ENCODE measurements at regions not wholly inside any gene's neighbourhood (a gene's known extent, or its start where the extent isn't known, plus 50 kb on each side); places are given as distances from the start of the nearest gene placed in this dataset.
"Not testable (repeated sequence)": the region's sequence is repeated elsewhere in the genome, so short reads cannot be mapped to it uniquely, and the experiment has no call there.

DNA sequence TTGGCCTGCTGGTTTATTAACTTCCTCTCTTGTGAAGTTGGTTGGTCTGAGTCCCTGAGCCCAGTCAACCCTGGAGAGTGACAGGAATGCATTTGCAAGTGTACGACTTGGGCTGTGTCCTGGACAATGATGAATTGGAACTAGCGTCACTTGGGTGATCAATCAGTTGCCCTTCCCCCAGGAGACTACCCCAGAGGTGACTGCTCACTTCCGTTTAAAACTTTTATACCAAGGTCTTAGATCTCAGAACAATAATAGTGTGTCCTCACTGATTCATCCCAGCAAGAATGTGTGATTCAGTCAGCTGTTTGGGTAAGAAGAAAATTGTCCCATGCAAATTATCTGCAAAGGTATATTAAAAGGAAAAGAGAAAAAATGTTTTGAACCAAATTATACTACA is 102.9 kb upstream of the ARMC3 start:
- DNase-seq (ENCODE audit: low spot score): peak; percentile 87

DNA sequence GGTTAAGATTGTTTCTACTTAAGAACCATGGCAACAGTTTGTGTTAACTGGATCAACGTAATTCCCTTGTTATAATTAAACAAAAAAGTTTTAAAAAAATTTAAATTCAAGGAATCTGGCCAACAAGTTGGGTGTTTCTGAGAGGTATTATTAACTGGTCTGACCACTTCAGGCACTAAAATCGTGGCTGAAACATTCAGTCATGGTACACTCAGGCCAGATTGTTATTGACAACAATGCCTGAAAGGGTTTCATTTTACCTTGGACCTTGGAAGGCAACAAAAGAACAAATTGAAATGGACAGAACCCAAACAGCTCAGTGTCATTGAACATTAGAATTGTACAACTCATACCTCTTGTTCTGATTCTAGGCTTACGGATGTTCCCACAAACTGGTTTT is 103.3 kb upstream of the ARMC3 start:
- no peak for DNase-seq (ENCODE audit: low spot score)

DNA sequence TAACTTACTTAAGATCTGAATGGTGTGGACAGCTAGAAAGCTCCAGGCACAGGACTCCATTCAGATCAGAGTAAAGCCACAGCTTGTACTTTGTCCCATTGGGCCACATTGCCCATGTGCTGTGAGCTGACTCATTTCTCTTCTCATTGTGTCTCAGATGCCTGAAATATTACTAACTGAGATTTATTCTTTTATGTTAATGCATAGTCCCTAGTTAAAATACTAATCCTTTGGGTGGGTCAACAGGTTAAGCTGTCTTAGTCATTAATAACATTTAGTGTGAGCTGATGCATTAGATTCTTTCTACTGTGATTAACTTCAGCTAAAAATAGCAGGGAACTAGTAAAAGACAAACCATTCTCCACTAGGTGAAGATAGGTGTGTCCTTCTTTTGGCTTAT is 104.7 kb upstream of the ARMC3 start:
- DNase-seq (ENCODE audit: low spot score): peak; percentile 97

DNA sequence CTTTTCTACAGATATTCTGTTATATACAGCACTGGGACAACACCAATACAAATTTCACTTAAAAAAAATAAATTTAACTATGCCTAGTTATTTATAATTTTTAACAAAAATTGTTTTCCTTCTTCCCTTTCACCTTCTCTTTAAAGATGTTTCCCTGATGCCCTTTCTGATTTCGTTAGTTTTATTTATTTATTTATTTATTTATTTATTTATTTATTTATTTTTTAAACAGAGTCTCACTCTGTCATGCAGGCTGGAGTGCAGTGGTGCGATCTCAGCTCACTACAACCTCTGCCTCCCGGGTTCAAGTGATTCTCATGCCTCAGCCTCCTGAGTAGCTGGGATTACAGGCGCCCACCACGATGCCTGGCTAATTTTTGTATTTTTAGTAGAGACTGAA is 105.9 kb upstream of the ARMC3 start:
- not testable (repeated sequence) for DNase-seq (ENCODE audit: low spot score)

DNA sequence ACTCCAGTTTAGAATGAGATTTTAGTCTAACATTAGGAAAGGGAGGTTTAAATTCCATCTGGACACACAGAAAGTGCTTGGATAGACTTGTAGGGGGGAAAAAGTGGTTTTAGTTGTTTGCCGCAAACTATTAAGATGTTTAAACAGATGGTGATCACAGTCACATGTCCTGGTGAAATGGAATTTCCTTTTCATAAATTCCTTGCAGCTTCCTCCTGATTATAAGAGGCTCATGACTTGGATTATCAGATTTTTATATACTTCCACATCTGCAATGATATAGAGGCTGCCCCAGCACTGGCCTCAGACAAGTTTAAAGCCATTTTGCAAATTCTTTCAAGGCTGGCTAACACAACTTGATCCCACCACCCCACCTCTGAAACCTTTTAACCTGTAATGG is 106.4 kb upstream of the ARMC3 start:
- DNase-seq (ENCODE audit: low spot score): peak; percentile 88

DNA sequence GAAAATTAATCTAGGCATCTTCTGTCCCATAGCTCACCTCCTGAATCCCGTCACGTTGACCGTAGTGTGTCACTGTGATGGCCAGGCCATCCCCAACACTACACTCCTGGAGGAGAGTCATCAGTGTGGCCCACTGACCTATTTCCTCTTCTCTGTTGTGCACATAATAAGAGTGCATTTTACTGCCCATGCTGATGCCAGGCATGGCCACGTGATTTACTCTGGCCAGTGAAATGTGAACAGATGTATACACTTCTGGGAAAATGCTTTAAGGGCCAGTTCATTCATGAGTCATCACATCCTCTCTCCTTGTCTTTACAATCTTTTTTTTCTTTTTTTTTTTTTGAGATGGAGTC is 101.9 kb upstream of the PIP4K2A start:
- DNase-seq (ENCODE audit: low spot score): peak; percentile 99

DNA sequence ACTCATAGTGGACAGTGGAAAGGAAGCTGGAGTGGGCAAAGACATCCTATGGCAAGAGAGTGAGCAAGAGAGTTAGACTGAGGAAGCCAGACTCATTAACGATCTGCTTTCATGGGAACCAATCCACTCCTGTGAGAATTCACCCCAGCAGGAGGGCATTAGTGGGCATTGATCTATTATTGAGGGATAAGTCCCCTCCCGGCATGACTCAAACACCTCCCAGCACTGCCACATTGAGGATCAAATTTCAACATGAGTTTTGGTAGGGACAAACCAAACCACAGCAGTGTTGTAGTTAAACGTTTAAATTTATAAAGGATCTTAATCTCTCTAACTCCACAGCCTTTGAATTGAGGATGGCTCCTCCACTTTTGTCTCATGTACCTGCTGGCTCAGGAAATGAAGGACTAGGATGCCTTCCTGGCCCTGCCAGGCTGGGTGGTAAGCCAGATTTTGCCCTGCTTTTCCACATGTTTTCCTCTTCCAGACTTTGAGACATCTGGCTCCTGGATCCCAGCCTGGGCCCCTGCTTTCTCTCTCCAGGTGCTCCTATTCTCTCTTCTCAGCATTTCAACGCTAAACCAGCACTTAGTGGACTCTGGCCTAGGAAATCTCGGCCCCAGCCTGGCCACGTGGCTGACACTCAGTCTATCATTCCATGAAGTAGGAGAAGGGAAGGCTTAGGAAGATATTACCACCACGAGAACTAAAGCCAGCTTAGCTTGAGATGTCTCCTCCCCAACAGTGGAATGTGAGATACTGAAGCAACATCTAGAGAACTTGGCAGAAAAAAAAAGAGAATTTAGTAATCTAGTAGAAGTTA is 96.5 kb upstream of the PIP4K2A start:
- no peak for DNase-seq (ENCODE audit: low spot score)

DNA sequence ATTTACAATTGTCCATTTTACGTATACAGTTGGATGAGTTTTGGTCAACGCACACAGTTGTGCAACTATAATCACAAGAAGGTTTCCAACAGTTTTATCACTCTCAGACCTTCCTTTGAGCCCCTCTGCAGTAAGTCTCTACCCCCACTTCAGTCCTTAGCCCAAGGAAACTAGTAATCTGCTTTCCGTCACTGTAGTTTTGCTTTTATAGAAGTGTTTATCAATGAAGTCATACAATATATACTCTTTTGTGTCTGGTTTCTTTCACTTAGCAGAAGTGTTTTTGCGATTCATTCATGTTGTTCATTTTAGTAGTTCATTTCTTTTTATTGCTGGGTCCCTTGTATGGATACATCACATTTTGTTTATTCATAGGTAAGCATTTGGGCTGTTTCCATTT is 92.9 kb upstream of the PIP4K2A start:
- DNase-seq (ENCODE audit: low spot score): no peak

DNA sequence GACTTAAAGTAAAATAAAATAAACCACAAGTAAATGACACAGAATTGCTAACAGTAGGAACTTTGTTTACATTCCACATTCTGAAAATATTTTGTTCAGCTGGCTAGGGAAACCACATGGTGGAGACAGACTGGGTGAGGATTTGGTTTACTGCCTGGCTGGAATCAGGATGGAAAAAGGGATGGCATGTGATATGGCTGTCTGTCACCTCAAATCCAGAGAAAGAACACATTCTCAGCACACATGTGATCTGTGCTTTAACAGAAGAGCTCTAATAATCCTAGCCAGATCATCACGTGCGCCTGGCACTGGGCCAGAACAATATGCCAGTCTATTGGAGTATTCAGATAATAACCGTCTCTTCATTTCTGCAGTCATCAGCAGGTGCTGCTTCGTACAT is 90.9 kb upstream of the PIP4K2A start:
- peak; percentile 74 for DNase-seq (ENCODE audit: low spot score)

DNA sequence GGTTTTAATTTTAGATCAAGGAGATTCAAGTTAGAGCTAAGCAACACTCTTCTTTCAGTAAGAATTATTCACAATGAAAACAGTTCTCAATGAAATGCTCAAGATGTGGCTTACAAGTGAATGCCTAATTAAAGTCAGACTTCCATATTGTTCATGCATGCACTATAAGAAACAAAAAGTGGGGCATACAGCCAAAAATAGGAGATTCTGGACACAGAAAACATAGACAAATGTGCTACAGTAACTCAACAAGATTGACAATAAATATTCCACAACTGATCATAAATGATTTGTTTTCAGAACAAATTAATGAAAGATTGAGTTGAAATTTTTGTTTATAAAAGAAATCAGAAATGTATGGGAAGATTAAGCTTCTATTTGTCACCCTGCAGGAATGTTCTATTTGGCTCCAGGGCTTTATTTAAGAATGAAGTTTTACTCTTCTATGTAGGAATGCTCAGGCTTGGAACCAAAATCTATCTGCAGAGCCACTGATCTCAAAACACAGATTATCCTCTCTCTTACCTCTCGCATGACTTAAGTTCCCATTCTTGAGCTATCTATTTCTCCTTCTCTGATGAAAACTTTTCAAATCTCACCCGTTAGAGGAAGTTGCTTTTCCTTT is 89.0 kb upstream of the PIP4K2A start:
- no peak for DNase-seq (ENCODE audit: low spot score)

DNA sequence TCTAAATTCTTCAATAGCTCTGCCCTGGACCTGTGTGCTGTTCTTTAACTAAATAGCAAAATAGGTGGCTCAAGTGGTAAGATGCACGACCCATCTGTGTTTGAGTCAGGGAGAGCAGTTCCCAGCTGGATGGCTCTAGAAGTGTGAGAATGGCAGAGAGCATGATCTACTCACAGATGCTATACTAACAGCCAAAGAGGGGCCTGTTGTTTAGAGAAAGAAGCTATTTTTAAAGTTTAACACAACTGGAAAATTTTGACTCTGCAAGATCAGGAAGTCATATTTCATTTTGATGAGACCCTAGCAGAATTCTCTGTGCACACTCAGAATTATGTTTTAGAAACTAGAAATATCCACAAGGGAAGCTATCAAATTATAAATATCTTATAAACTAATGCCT is 87.4 kb upstream of the PIP4K2A start:
- no peak for DNase-seq (ENCODE audit: low spot score)

DNA sequence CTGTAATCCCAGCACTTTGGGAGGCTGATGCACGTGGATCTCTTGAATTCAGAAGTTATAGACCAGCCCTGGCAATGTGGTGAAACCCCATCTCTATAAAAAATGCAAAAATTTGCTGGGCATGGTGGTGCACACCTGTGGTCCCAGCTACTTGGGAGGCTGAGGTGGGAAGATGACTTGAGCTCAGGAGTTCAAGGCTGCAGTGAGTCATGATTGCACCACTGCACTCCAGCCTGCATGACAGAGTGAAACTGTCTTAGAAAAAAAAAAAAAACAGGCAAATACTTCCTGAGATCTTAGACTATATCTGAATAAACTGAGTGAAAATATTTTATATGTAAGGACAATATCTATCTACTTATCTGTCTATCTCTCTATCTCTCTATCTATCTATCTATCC is 83.4 kb upstream of the PIP4K2A start:
- not testable (repeated sequence) for DNase-seq (ENCODE audit: low spot score)

DNA sequence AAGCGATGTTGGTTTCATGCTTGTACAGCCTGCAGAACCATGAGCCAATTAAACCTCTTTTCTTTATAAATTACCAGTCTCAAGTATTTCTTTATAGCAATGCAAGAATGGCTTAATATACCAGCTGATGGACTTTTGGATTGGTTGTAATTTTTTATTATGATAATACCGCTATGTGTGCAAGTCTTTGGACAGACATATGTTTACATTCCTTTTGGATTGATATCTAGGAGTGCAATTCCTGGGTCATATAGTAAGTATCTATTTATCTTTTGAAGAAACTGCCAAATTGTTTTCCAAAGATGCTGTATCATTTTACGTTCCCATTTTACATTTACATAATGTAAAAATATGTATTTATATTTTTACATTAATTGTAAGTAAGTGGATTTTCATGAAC is 81.2 kb upstream of the PIP4K2A start:
- no peak for DNase-seq (ENCODE audit: low spot score)

DNA sequence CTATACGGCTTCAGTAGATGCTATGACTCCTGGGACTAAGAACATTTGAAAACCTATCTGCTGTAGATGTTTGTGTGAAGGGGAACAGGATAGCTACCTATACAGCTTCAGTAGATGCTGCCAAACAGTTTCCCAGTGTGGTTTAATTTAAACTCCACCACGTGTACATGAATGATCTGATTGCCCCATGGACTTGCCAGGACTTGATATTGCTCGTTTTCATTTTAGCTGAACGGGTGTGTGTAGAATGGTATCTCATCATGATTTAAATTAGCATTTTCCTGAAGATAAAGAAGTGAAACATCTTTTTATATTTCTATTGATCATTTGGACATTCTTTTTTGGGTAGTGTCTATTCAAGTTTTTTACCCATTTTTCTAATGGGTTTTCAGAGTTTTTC is 77.8 kb upstream of the PIP4K2A start:
- DNase-seq (ENCODE audit: low spot score): no peak

DNA sequence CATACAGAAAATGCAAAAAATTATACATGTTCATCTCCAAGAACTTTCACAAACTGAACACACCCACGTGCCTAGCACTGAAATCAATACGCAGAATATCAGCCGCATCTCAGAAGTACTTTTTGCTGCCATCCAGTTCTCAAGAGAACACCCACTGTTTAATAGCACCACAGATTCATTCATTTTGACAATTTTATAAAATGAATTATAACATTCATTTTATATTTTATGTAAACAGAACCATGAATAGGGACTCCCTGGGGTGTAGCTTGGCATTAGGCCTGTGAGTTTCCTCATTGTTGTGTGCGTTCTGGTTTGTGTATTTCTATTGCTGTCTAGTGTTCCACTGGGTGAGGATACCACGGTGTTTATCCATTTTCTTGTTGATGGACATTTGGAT is 77.3 kb upstream of the PIP4K2A start:
- DNase-seq (ENCODE audit: low spot score): no peak

DNA sequence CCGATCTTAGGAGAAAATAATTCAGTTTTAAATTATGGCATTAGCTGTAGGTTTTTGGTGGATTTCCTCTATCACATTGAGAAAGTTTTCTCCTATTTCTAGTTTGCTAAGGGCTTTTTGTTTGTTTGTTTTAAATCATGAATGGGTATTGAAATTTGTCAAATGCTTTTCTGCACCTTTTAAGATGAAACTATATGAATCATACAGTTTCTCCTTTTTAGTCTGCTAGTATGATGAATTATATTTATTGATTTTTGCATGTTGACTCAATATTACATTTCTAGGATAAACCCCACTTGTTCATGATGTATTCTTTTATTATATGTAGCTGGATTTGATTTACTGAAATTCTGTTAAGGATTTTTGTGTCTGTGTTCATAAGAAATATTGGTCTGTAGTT is 70.3 kb upstream of the PIP4K2A start:
- DNase-seq (ENCODE audit: low spot score): no peak

DNA sequence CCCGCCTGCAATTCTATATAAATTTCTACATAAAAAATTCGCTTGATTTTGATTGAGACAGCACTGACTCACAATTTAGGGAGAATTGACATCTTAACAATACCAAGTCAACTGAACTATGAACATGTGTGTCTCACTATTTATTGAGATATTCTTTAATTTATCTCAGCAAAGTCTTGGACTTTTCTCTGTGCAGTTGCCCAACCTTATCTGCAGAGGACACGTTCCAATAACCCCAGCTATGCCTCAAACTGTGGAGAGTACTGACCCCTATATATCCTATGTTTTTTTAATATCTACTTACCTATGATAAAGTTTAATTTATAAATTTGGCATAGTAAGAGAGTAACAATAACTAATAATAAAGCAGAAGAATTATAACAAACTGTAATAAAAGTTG is 69.4 kb upstream of the PIP4K2A start:
- DNase-seq (ENCODE audit: low spot score): no peak

DNA sequence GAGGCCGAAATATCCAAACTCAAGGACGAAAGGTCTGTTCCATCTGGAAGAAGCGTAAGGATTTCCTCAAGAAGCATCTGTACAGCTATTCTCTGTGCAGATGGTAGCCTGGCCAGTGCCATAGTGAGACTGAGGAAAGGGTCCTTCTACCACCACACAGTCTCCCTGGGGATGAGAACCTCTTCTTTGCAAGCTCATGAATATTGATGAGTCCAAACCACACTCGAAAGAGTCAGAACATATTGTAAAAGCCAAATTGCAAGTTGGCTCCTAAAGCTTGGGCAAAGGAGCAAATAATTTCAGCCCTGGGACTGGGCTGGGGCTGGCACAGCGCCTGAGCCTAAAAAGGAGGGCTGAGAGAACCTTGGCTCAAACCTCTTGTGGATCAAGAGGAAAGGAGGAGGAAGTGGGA is 66.1 kb upstream of the PIP4K2A start:
- DNase-seq (ENCODE audit: low spot score): no peak

DNA sequence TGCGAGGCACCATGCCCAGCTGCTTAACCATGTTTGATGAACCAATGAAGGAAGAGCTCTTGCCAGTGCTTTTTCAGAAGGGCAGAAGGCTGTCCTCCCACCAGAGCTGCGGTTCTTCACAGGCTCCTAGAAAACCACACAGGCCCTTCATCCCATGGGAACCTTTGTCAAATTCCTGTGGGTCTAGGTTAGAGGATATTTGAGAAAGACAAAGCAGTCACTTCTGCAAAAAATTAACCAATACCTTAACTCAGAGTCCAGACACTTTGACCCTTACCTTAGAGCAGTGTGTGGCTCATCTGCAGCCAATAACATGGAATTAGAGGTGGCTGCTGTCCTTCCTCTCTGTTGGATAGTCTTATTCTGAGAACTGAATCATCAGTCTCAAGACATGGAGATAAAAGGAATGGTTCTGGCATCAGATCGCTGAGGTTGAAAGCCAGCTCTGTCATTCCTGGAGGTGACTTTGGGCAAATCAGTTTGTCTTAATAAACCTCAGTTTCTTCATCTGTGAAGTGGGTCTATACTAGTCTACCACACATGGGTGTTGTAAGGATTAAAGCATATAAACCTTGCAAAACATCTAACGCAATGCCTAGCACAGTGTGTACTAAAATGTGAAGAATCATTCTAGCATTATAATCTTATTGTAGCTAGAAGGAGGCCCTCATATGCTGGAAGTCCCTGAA is 65.1 kb upstream of the PIP4K2A start:
- peak; percentile 6 for DNase-seq (ENCODE audit: low spot score)

DNA sequence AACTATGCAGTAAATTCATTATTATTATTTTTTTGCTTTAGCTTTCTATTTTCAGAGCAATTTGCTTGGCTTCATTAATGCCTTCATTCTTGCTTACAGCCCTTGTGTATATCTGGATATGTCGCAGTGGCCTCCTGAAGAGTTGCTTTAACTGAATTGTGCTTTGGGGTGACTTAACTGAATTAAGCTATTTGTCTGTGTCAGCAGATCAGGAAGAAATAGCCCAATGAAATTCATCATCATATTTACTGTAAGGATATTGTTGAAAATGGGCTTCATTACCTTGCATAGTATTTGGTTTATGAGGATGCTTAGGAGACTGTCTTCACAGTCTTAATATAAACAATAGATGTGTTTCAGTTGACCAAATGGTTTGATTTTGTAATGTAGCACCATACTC is 59.7 kb upstream of the PIP4K2A start:
- no peak for DNase-seq (ENCODE audit: low spot score)

DNA sequence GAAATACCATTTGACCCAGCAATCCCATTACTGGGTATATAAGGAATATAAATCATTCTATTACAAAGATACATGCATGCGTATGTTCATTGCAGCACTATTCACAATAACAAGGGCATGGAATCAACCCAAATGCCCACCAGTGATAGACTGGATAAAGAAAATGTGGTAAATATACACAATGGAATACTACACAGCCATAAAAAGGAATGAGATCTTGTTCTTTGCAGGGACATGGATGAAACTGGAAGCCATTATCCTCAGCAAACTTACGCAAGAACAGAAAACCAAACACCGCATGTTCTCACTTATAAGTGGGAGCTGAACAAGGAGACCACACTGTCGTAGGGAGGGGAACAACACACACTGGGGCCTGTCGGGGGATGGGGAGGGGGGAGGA is 57.3 kb upstream of the PIP4K2A start:
- DNase-seq (ENCODE audit: low spot score): not testable (repeated sequence)

DNA sequence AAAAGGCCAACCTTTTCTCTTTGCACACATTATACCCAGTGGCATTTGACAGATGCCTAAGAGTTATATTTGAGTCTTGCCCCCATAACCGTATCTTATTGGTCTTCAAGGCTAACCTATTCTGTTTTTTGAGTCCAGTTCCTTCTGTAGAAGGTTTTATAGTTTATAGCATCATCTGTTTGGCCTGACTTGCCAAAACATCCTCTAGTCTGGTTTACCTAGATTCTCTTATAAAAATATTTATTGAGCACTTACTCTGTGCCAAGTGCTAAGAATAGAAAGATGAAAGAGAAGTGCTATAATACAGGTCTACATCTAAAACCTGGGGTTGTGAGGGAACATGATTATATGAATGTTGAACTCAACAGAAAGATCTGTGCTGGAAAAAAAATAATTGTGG is 55.9 kb upstream of the PIP4K2A start:
- DNase-seq (ENCODE audit: low spot score): no peak

DNA sequence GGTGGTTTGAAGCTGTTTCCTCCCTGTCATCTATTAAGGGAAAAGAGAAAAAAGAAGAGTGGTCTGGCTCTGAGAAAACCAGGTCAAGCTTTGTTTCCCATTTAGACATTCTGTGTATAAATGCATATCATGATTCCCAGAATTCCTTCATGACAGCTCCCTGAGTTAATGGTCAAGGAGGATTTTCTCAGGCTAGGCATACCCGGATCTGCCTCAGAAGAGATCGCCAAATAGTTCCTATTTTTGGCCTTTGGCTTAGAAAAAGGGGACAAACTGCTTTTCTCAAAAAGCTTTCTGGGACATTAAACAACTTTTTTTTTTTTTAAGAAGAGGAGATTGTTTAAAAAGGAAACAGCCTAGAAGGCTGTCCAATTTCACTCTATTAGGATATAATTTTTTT is 53.5 kb upstream of the PIP4K2A start:
- no peak for DNase-seq (ENCODE audit: low spot score)
